Psoas muscle (tissue), 7 donors: ENCODE measurements at regions not wholly inside any gene's neighbourhood (a gene's known extent, or its start where the extent isn't known, plus 50 kb on each side); places are given as distances from the start of the nearest gene placed in this dataset.

Experiments used
- ATAC-seq, 4 donors: fragments of 200-7000 bp; cut with Tn5 transposase; one replicate each; pipeline ENCODE4 v1.9.1; 2020; ENCODE audit warnings: moderate library complexity in 3 of 4, mild to moderate bottlenecking in 2 of 4
- DNase-seq, 2 donors: peaks; one replicate each; pipeline ENCODE4 v3.0.0-alpha.2; 2020
- H3K27ac ChIP-seq: fragments of 200-600 bp; one replicate; pipeline ENCODE4 v1.8.0; 2022
- H3K27me3 ChIP-seq, 3 donors: fragments of 200-600 bp in 1 of 3; one replicate each; pipeline versions ENCODE4 v1.6.1 to v1.8.0; 2013 to 2022; ENCODE audit warnings: low read length in 2 of 3, mild to moderate bottlenecking in 2 of 3, moderate library complexity in 1 of 3; ENCODE audit not compliant: insufficient read depth in 3 of 3
- H3K36me3 ChIP-seq, 2 donors: fragments of 200-600 bp in 1 of 2; one replicate each; pipeline versions ENCODE4 v1.6.1 to v1.8.0; 2013 to 2022; ENCODE audit warnings: low read depth in 1 of 2, mild to moderate bottlenecking in 1 of 2, moderate library complexity in 1 of 2; ENCODE audit not compliant: insufficient read depth in 1 of 2
- H3K4me1 ChIP-seq: fragments of 200-600 bp; one replicate; pipeline ENCODE4 v1.8.0; 2022
- H3K4me3 ChIP-seq: fragments of 200-600 bp; one replicate; pipeline ENCODE4 v1.8.0; 2022; ENCODE audit warnings: mild to moderate bottlenecking
- H3K9me3 ChIP-seq: fragments of 200-600 bp; one replicate; pipeline ENCODE4 v1.8.0; 2022
- WGBS, 3 donors: extraction: QIAGEN DNeasy Blood & Tissue Kit; methylation state at CpG; one replicate each; pipeline versions ENCODE4 v1.1.6 to v1.1.7; 2013; 5-methylcytosine and 5-hydroxymethylcytosine counted together
- intact Hi-C, 2 donors: fragments of 100-400 bp; cut with DNase I; formaldehyde crosslinking; loops; one replicate each; pipeline versions ENCODE4 v1.11.0 to v1.14.2; 2022
- TF ChIP-seq, protein P1 (sequence below): fragments of 200-600 bp; IDR thresholded peaks from one replicate; pipeline ENCODE4 v1.8.0; 2022; ENCODE audit warnings: antibody characterized with exemption
- donor health status: healthy with polysubstance abuse.
- donor health status: DM: no; HTN: no; CAD: no; lungs with moderate emphysema.
- donor health status: Bipolar disorder and iron deficiency.
- donor health status: healthy.
- donor health status: DM: yes; HTN: yes; CAD: no.
- donor health status: DM: no; HTN: no; CAD: no.
- donor health status: DM: yes; HTN: yes; CAD: no.

DNA sequence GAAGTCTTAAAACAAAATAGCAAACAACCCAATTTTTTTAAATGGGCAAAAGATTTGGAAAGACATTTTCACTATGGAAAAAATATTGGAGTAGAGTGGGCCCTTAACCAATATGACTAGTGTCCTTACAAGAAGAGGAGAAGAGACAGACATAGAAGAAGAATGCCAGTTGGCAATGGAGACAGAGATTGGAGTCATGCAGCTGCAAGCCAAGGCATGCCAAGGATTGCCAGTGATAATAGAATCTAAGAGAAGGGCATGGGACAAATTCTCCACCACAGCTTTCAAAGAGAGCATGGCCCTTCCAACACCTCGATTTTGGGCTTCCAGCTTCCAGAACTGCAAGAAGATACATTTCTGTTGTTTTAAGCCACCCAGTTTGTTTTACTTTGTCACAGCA, 92.7 kb downstream of the RGS2 start:
- H3K27me3 ChIP-seq: no peaks in the 10 kb centered on the region
- H3K9me3 ChIP-seq: no peaks in the 10 kb centered on the region
- H3K4me3 ChIP-seq: no peak overlapping the region
- intact Hi-C loops: no loop called here
- DNase-seq (no peak), ATAC-seq (no peak)
- H3K27ac ChIP-seq: no peak overlapping the region
- no peaks in the 10 kb centered on the region for H3K4me1 ChIP-seq
- H3K36me3 ChIP-seq: no peaks in the 10 kb centered on the region
- WGBS, 3 donors: 0 to 29% (median 0%) methylated on average over 1 of the region's 1 CpG
- TF ChIP-seq, protein P1, sequence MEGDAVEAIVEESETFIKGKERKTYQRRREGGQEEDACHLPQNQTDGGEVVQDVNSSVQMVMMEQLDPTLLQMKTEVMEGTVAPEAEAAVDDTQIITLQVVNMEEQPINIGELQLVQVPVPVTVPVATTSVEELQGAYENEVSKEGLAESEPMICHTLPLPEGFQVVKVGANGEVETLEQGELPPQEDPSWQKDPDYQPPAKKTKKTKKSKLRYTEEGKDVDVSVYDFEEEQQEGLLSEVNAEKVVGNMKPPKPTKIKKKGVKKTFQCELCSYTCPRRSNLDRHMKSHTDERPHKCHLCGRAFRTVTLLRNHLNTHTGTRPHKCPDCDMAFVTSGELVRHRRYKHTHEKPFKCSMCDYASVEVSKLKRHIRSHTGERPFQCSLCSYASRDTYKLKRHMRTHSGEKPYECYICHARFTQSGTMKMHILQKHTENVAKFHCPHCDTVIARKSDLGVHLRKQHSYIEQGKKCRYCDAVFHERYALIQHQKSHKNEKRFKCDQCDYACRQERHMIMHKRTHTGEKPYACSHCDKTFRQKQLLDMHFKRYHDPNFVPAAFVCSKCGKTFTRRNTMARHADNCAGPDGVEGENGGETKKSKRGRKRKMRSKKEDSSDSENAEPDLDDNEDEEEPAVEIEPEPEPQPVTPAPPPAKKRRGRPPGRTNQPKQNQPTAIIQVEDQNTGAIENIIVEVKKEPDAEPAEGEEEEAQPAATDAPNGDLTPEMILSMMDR: no peak

DNA sequence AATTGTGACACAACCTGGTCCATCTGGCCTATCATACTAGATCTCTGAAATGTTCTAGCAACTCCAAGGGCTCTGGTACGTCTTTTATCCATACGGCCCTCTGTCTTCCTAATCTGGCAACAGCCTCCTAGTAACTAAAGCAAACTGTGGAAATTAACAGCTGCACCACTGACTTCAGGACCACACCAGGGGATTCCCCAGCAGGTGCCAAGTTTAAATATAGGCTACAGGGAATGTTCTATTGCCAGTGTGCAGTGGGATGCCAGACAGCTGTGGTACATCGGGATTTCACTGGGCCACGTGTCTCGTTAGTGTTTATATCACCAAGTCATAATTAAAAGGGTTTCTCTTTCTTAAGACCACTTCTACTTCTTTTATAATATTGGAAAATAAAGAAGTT, 94.3 kb downstream of the RGS2 start:
- Histone ChIP-seq H3K4me3 (no peak overlapping the region), H3K27ac (no peak overlapping the region), H3K9me3 (no peaks in the 10 kb centered on the region), H3K36me3 (no peaks in the 10 kb centered on the region), H3K27me3 (no peaks in the 10 kb centered on the region), H3K4me1 (no peaks in the 10 kb centered on the region)
- 15 to 24% (median 20%) methylated on average over 5 of the region's 5 CpGs for WGBS, 3 donors
- peak; percentile 62 to 90 (median 79) for ATAC-seq
- no peak for DNase-seq
- intact Hi-C loops: no loop called here
- TF ChIP-seq, protein P1: no peak

DNA sequence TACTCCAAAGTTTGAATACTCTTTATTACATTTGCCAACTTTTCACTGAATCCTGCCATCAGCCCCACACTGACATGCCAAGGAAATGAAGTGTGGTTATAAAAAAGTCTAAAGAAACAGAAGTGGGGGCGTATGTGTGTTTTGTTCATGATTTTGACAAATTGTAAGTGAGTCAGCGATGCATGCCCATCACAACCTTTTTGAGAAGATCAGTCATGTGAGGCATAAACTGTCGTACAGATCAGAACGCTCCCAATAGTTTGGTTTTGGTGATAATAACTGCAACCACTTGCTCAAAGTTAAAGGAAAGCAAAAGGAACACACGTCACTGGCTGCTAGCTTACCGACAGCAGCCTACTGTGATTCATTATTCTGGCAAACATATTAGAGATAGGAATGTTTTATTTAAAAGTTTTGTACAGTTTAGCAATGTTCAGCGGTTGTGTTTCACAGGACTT, 95.6 kb downstream of the RGS2 start:
- ATAC-seq (peak in 3 of 4 donors; percentile 50 to 61 (median 58)), DNase-seq (no peak)
- WGBS, 3 donors: 47 to 67% (median 54%) methylated on average over 7 of the region's 7 CpGs
- intact Hi-C loops: no loop called here
- Histone ChIP-seq H3K27ac (no peak overlapping the region), H3K4me3 (no peak overlapping the region), H3K27me3 (no peaks in the 10 kb centered on the region), H3K36me3 (no peaks in the 10 kb centered on the region), H3K4me1 (no peaks in the 10 kb centered on the region), H3K9me3 (no peaks in the 10 kb centered on the region)
- TF ChIP-seq, protein P1: no peak

DNA sequence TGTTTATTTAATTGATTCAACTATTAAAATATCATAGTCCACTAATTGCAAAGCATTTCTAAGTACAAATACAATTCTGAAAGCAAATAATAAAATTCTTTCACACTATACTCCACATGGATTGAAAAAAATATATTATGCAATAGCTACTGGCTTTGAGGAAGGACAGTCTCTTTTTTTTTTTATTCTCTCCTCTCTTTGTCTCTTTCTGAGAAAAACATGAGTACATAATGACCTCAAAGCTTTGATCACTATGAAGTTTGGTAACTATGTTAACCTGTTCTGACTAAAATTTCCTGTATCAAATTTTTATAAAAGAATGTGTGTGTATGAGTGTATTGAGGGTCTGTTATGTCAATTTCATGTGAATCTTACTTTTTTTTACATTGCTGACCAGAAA, 96.2 kb downstream of the RGS2 start:
- intact Hi-C loops: no loop called here
- H3K4me1 ChIP-seq: no peaks in the 10 kb centered on the region
- H3K4me3 ChIP-seq: no peak overlapping the region

DNA sequence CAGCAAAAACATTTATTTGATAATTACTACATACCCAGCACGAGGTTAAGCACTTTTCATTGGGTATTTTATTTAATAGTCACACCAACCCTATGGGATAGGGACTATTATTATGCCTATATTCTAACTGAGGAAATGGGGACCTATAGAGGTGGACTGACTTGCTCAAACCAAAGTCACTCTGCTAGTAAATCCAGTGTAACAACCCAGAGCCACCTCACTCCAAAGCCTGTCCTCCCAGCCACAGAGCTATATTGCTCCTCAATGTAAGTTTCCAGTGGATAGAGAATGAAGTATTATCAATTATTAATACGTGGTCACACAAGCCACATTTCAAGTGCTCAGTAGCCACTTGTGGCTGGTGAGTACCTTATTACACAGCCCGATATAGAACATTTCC, 97.5 kb downstream of the RGS2 start:
- H3K4me1 ChIP-seq: no peaks in the 10 kb centered on the region
- no peaks in the 10 kb centered on the region for H3K9me3 ChIP-seq
- H3K27ac ChIP-seq: no peak overlapping the region
- ATAC-seq (no peak), DNase-seq (no peak)
- 92 to 94% (median 92%) methylated on average over 3 of the region's 3 CpGs for WGBS, 3 donors
- intact Hi-C loops: no loop called here
- no peaks in the 10 kb centered on the region for H3K36me3 ChIP-seq
- TF ChIP-seq, protein P1: no peak
- H3K27me3 ChIP-seq: no peaks in the 10 kb centered on the region
- no peak overlapping the region for H3K4me3 ChIP-seq

More for the DNA sequence above, 96.2 kb downstream of the RGS2 start:
- Histone ChIP-seq H3K36me3 (no peaks in the 10 kb centered on the region), H3K27me3 (no peaks in the 10 kb centered on the region), H3K27ac (no peak overlapping the region), H3K9me3 (no peaks in the 10 kb centered on the region)
- TF ChIP-seq, protein P1: no peak
- no peak for ATAC-seq
- DNase-seq: no peak
